ENCODE measurements at regions not wholly inside any gene's neighbourhood (a gene's known extent, or its start where the extent isn't known, plus 50 kb on each side); places are given as distances from the start of the nearest gene placed in this dataset.
A peak's percentile ranks its signal among the peaks of the same experiment; 100 is the strongest.

GRCh38 chr11:11220786-11221185 lies 132.3 kb downstream of the CSNK2A3 start:
- DNase-seq, result no peak

GRCh38 chr11:11218629-11218986 lies 134.4 kb downstream of the CSNK2A3 start:
- DNase-seq, result no peak

- DNase-seq, result no peak
Measured at GRCh38 chr11:11217929-11218628, 135.0 kb downstream of the CSNK2A3 start.

- DNase-seq, result no peak
Measured at GRCh38 chr11:11217289-11217928, 135.6 kb downstream of the CSNK2A3 start.

- no peak for DNase-seq
Measured at GRCh38 chr11:11215944-11216343, 137.1 kb downstream of the CSNK2A3 start.

- no peak for DNase-seq
Measured at GRCh38 chr11:11215058-11215815, 137.8 kb downstream of the CSNK2A3 start.

- no peak for DNase-seq
Measured at GRCh38 chr11:11213117-11213516, 139.9 kb downstream of the CSNK2A3 start.

- no peak for DNase-seq
Measured at GRCh38 chr11:11211888-11212287, 141.2 kb downstream of the CSNK2A3 start.

GRCh38 chr11:11211186-11211585 lies 141.9 kb downstream of the CSNK2A3 start:
- DNase-seq, result no peak

- no peak for DNase-seq
Measured at GRCh38 chr11:11210446-11210845, 142.6 kb downstream of the CSNK2A3 start.

- DNase-seq, result no peak
Measured at GRCh38 chr11:11209967-11210366, 143.1 kb downstream of the CSNK2A3 start.

GRCh38 chr11:11208994-11209393 lies 144.1 kb downstream of the CSNK2A3 start:
- no peak for DNase-seq

- DNase-seq, result no peak
Measured at GRCh38 chr11:11207428-11207827, 145.6 kb downstream of the CSNK2A3 start.

GRCh38 chr11:11206484-11206883 lies 146.6 kb downstream of the CSNK2A3 start:
- DNase-seq, result no peak

GRCh38 chr11:11202885-11203284 lies 150.2 kb downstream of the CSNK2A3 start:
- DNase-seq, result no peak

GRCh38 chr11:11201302-11201701 lies 151.7 kb downstream of the CSNK2A3 start:
- peak; percentile 31 for DNase-seq

- no peak for DNase-seq
Measured at GRCh38 chr11:11192541-11192940, 160.5 kb downstream of the CSNK2A3 start.

GRCh38 chr11:11189506-11189905 lies 163.5 kb downstream of the CSNK2A3 start:
- no peak for DNase-seq

GRCh38 chr11:11186249-11186648 lies 166.8 kb downstream of the CSNK2A3 start:
- no peak for DNase-seq

- no peak for DNase-seq
Measured at GRCh38 chr11:11182261-11182660, 170.8 kb downstream of the CSNK2A3 start.

GRCh38 chr11:11178671-11179638 lies 174.1 kb downstream of the CSNK2A3 start:
- no peak for DNase-seq

- no peak for DNase-seq
Measured at GRCh38 chr11:11177156-11177808, 175.8 kb downstream of the CSNK2A3 start.

Measured in NCI-H1436 (cell line).